GM12878 (cell line): ENCODE measurements at regions not wholly inside any gene's neighbourhood (a gene's known extent, or its start where the extent isn't known, plus 50 kb on each side); places are given as distances from the start of the nearest gene placed in this dataset.

Experiments used
- ATAC-seq: fragments of 200-7000 bp; cut with Tn5 transposase; 3 replicates; pipeline ENCODE4 v1.9.1; 2020; ENCODE audit warnings: mild to moderate bottlenecking, moderate library complexity
- BruUV-seq: library from RNA; stranded (reverse); fragments of 400-500 nt; replicated peaks from 2 replicates; lab custom pipeline; 2021; lab: Mats Ljungman, UMichigan
- CTCF ChIA-PET: fragments of 300-600 bp; sonication (Branson Sonifier 250); formaldehyde crosslinking; extraction: SDS; loops from one replicate; lab custom pipeline; 2021; ENCODE audit warnings: inconsistent platforms; lab: Yijun Ruan, JAX
- POLR2A ChIA-PET: fragments of 350-600 bp; formaldehyde crosslinking; extraction: SDS; loops from one replicate; lab custom pipeline; 2021; ENCODE audit warnings: inconsistent platforms; lab: Charles Lee
- RAD21 ChIA-PET: fragments of 300-600 bp; sonication (Branson Sonifier 250); formaldehyde crosslinking; loops from one replicate; lab custom pipeline; 2023; ENCODE audit warnings: antibody characterized with exemption; ENCODE audit not compliant: unreplicated experiment; lab: Charles Lee
- SMC1A ChIA-PET: fragments of 300-600 bp; sonication (Branson Sonifier 250); formaldehyde crosslinking; loops from one replicate; lab custom pipeline; 2023; ENCODE audit not compliant: unreplicated experiment, uncharacterized antibody; lab: Charles Lee
- DNase-seq: peaks from one replicate; pipeline ENCODE4 v3.0.0-alpha.2; 2011; ENCODE audit warnings: low read depth, low spot score
- FAIRE-seq: peaks from 3 replicates; lab custom pipeline; 2011; peaks lifted over from hg19 to GRCh38; lab: Jason Lieb, UNC
- H2AFZ ChIP-seq: 2 replicates; pipeline ENCODE4 v1.6.0; 2011; ENCODE audit warnings: low read depth, low read length, control low read depth; ENCODE audit not compliant: control insufficient read depth
- H3K27ac ChIP-seq: 2 replicates; pipeline ENCODE4 v1.5.1; 2011; ENCODE audit warnings: control low read depth; ENCODE audit not compliant: control insufficient read depth, insufficient read depth
- H3K27me3 ChIP-seq, 2 experiments: replicated peaks in 1 of 2; 2 replicates each; pipeline versions ENCODE4 v1.6.0 to v1.6.1; 2011; ENCODE audit warnings: low read length in 1 of 2; ENCODE audit not compliant: control insufficient read depth in 2 of 2, insufficient read depth in 2 of 2
- H3K36me3 ChIP-seq, 2 experiments: 2 replicates each; pipeline ENCODE4 v1.5.1; 2011; ENCODE audit warnings: low read length in 1 of 2; ENCODE audit not compliant: control insufficient read depth in 2 of 2, insufficient read depth in 2 of 2
- H3K4me1 ChIP-seq: 2 replicates; pipeline ENCODE4 v1.6.1; 2011; ENCODE audit warnings: mild to moderate bottlenecking, low read length, moderate library complexity, mixed read lengths; ENCODE audit not compliant: control insufficient read depth, insufficient read depth
- H3K4me2 ChIP-seq: 2 replicates; pipeline ENCODE4 v1.6.0; 2011; ENCODE audit warnings: control low read depth; ENCODE audit not compliant: control insufficient read depth, insufficient read depth
- H3K4me3 ChIP-seq: fragments of 200-600 bp; sonication (generic); 2 replicates; pipeline ENCODE4 v1.5.1; 2016
- H3K79me2 ChIP-seq: 2 replicates; pipeline ENCODE4 v1.6.0; 2011; ENCODE audit warnings: low read length; ENCODE audit not compliant: control insufficient read depth, insufficient read depth
- H3K9ac ChIP-seq: 2 replicates; pipeline ENCODE4 v1.8.0; 2011; ENCODE audit warnings: low read length, control low read depth, mixed read lengths; ENCODE audit not compliant: control insufficient read depth, insufficient read depth
- H3K9me3 ChIP-seq: replicated peaks from 3 replicates; pipeline ENCODE4 v1.5.1; 2011; ENCODE audit warnings: mild to moderate bottlenecking, low read length; ENCODE audit not compliant: control insufficient read depth, insufficient read depth
- H4K20me1 ChIP-seq: 2 replicates; pipeline ENCODE4 v1.6.0; 2011; ENCODE audit not compliant: control insufficient read depth, insufficient read depth
- BACH1 ChIP-seq: fragments of 450-650 bp; IDR thresholded peaks from 2 replicates; pipeline ENCODE4 v1.6.1; 2017; ENCODE audit warnings: mild to moderate bottlenecking, borderline replicate concordance
- BRCA1 ChIP-seq: IDR thresholded peaks from 2 replicates; pipeline ENCODE4 v1.6.1; 2011; ENCODE audit warnings: low read depth, low read length, improper control_type of control experiment
- CBX3 ChIP-seq: fragments of 200-600 bp; sonication (generic); IDR thresholded peaks from 2 replicates; pipeline ENCODE4 v1.6.1; 2016; ENCODE audit warnings: low read depth, borderline replicate concordance
- FOS ChIP-seq: IDR thresholded peaks from 3 replicates; pipeline ENCODE4 v1.6.1; 2011; ENCODE audit warnings: borderline replicate concordance; ENCODE audit not compliant: insufficient read length; ENCODE audit errors: extremely low read depth
- HDAC2 ChIP-seq: fragments of 200-600 bp; sonication (generic); IDR thresholded peaks from 2 replicates; pipeline ENCODE4 v1.6.1; 2017
- RFX5 ChIP-seq: IDR thresholded peaks from 2 replicates; pipeline ENCODE4 v1.6.1; 2011; ENCODE audit warnings: low read depth, low read length, improper control_type of control experiment
- SREBF1 ChIP-seq: IDR thresholded peaks from 2 replicates; pipeline ENCODE4 v1.6.1; 2012; ENCODE audit warnings: mild to moderate bottlenecking, low read length
- TBL1XR1 ChIP-seq: IDR thresholded peaks from 2 replicates; pipeline ENCODE4 v1.6.1; 2012; ENCODE audit warnings: low read depth, low read length, improper control_type of control experiment
- ZBTB4 ChIP-seq: fragments of 450-650 bp; formaldehyde crosslinking; IDR thresholded peaks from 2 replicates; pipeline ENCODE4 v1.4.0; 2022; ENCODE audit warnings: mild to moderate bottlenecking, moderate library complexity
- ZNF384 ChIP-seq: IDR thresholded peaks from 2 replicates; pipeline ENCODE4 v1.6.1; 2012; ENCODE audit warnings: low read depth, mild to moderate bottlenecking, low read length, improper control_type of control experiment, borderline replicate concordance
- WGBS: methylation state at CpG from one replicate; pipeline ENCODE4 v1.1.6; 2016; ENCODE audit warnings: low lambda C conversion rate; ENCODE audit not compliant: insufficient replicate concordance, insufficient coverage; ENCODE audit errors: missing lambda C conversion rate; 5-methylcytosine and 5-hydroxymethylcytosine counted together
- in situ Hi-C: fragments of 300-500 bp; cut with MboI; formaldehyde crosslinking; loops from 9 replicates; pipeline ENCODE4 v1.14.3; 2018; ENCODE audit warnings: mixed read lengths
- intact Hi-C: fragments of 100-400 bp; cut with micrococcal nuclease; formaldehyde crosslinking; loops from one replicate; pipeline ENCODE4 v1.14.2; 2022; ENCODE audit not compliant: unreplicated experiment
- TF ChIP-seq, protein P1 (sequence below): fragments of 450-650 bp; IDR thresholded peaks from 2 replicates; pipeline ENCODE4 v1.6.1; 2017; ENCODE audit warnings: mild to moderate bottlenecking, moderate library complexity
- TF ChIP-seq, protein P2 (sequence below): IDR thresholded peaks from 2 replicates; pipeline ENCODE4 v1.6.1; 2012; ENCODE audit warnings: improper control_type of control experiment, low read depth, low read length; ENCODE audit not compliant: insufficient replicate concordance

DNA sequence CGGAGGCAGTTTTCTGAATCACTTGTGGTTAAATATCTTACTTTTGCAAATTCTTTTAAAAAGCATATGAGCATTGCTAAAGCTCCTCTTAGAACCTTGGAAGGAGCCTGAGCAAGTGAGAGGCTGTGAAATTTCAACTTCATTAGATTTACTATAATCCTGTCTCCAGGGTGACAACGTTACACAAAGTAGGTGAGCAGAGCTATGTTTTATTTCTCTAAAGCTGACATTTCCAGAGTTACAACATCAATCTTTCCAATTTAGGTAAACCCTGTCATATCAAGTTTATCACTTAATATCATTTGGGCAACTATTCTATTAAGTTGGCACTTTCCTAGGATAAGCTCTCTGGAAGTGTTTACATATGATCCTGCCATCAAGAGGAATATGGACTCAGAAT is 544.9 kb upstream of the CBLB start:
- ChIA-PET CTCF (no interaction called here), SMC1A (interaction anchor here (1.0 to 1.6 kb wide), 2 partner anchors 35 to 224 kb away, joined by 3 to 5 read pairs; no protein-coding TSS in a partner anchor), RAD21 (no interaction called here), POLR2A (no interaction called here)
- Histone ChIP-seq H3K4me3 (no peak overlapping the region), H4K20me1 (no peaks in the 10 kb centered on the region), H3K4me2 (no peak overlapping the region), H3K27me3 (no peaks in the 10 kb centered on the region), H3K4me1 (no peaks in the 10 kb centered on the region), H3K9ac (no peak overlapping the region), H3K9me3 (no peaks in the 10 kb centered on the region; the same call in 1 of the 3 replicates), H3K36me3 (no peaks in the 10 kb centered on the region), H3K27ac (no peak overlapping the region), H3K79me2 (no peaks in the 10 kb centered on the region), H2AFZ (no peak overlapping the region)
- no peak for ATAC-seq
- intact Hi-C loops (no loop called here), in situ Hi-C loops (no loop called here)
- 95% methylated on average over 2 of the region's 2 CpGs for WGBS
- no peak for DNase-seq
- no peak for FAIRE-seq
- no TSS peak for BruUV-seq
- TF ChIP-seq FOS = no peak
- TF ChIP-seq BACH1 = no peak
- TF ChIP-seq, protein P1, sequence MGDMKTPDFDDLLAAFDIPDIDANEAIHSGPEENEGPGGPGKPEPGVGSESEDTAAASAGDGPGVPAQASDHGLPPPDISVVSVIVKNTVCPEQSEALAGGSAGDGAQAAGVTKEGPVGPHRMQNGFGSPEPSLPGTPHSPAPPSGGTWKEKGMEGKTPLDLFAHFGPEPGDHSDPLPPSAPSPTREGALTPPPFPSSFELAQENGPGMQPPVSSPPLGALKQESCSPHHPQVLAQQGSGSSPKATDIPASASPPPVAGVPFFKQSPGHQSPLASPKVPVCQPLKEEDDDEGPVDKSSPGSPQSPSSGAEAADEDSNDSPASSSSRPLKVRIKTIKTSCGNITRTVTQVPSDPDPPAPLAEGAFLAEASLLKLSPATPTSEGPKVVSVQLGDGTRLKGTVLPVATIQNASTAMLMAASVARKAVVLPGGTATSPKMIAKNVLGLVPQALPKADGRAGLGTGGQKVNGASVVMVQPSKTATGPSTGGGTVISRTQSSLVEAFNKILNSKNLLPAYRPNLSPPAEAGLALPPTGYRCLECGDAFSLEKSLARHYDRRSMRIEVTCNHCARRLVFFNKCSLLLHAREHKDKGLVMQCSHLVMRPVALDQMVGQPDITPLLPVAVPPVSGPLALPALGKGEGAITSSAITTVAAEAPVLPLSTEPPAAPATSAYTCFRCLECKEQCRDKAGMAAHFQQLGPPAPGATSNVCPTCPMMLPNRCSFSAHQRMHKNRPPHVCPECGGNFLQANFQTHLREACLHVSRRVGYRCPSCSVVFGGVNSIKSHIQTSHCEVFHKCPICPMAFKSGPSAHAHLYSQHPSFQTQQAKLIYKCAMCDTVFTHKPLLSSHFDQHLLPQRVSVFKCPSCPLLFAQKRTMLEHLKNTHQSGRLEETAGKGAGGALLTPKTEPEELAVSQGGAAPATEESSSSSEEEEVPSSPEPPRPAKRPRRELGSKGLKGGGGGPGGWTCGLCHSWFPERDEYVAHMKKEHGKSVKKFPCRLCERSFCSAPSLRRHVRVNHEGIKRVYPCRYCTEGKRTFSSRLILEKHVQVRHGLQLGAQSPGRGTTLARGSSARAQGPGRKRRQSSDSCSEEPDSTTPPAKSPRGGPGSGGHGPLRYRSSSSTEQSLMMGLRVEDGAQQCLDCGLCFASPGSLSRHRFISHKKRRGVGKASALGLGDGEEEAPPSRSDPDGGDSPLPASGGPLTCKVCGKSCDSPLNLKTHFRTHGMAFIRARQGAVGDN = no peak
- no peak for TF ChIP-seq BRCA1
- TF ChIP-seq ZNF384 = no peak
- TF ChIP-seq CBX3 = no peak
- no peak for TF ChIP-seq HDAC2
- TF ChIP-seq RFX5 = no peak
- TF ChIP-seq SREBF1 = no peak
- TF ChIP-seq TBL1XR1 = no peak
- no peak for TF ChIP-seq ZBTB4 (CRISPR knock-in tag)
- TF ChIP-seq, protein P2, sequence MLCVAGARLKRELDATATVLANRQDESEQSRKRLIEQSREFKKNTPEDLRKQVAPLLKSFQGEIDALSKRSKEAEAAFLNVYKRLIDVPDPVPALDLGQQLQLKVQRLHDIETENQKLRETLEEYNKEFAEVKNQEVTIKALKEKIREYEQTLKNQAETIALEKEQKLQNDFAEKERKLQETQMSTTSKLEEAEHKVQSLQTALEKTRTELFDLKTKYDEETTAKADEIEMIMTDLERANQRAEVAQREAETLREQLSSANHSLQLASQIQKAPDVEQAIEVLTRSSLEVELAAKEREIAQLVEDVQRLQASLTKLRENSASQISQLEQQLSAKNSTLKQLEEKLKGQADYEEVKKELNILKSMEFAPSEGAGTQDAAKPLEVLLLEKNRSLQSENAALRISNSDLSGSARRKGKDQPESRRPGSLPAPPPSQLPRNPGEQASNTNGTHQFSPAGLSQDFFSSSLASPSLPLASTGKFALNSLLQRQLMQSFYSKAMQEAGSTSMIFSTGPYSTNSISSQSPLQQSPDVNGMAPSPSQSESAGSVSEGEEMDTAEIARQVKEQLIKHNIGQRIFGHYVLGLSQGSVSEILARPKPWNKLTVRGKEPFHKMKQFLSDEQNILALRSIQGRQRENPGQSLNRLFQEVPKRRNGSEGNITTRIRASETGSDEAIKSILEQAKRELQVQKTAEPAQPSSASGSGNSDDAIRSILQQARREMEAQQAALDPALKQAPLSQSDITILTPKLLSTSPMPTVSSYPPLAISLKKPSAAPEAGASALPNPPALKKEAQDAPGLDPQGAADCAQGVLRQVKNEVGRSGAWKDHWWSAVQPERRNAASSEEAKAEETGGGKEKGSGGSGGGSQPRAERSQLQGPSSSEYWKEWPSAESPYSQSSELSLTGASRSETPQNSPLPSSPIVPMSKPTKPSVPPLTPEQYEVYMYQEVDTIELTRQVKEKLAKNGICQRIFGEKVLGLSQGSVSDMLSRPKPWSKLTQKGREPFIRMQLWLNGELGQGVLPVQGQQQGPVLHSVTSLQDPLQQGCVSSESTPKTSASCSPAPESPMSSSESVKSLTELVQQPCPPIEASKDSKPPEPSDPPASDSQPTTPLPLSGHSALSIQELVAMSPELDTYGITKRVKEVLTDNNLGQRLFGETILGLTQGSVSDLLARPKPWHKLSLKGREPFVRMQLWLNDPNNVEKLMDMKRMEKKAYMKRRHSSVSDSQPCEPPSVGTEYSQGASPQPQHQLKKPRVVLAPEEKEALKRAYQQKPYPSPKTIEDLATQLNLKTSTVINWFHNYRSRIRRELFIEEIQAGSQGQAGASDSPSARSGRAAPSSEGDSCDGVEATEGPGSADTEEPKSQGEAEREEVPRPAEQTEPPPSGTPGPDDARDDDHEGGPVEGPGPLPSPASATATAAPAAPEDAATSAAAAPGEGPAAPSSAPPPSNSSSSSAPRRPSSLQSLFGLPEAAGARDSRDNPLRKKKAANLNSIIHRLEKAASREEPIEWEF = no peak
